ENCODE measurements at regions not wholly inside any gene's neighbourhood (a gene's known extent, or its start where the extent isn't known, plus 50 kb on each side); places are given as distances from the start of the nearest gene placed in this dataset.

- no peak for DNase-seq
- TF ChIP-seq POLR2A (IDR thresholded peaks at IDR 0.05; ENCODE audit: low read length) (no peak), GATA1 (IDR thresholded peaks at IDR 0.05; ENCODE audit: low read depth, low read length) (no peak)
Measured at GRCh38 chr14:98165976-98166375, 1106.0 kb downstream of the BCL11B start.

GRCh38 chr14:98167275-98167674, 1104.7 kb downstream of the BCL11B start:
- TF ChIP-seq POLR2A (IDR thresholded peaks at IDR 0.05; ENCODE audit: low read length) (no peak), GATA1 (IDR thresholded peaks at IDR 0.05; ENCODE audit: low read depth, low read length) (no peak)
- DNase-seq = no peak

GRCh38 chr14:98167705-98168104, 1104.3 kb downstream of the BCL11B start:
- no peak for TF ChIP-seq POLR2A (IDR thresholded peaks at IDR 0.05; ENCODE audit: low read length)
- TF ChIP-seq GATA1 (IDR thresholded peaks at IDR 0.05; ENCODE audit: low read depth, low read length) = no peak
- no peak for DNase-seq

GRCh38 chr14:98168211-98168985, 1103.6 kb downstream of the BCL11B start:
- TF ChIP-seq GATA1 (IDR thresholded peaks at IDR 0.05; ENCODE audit: low read depth, low read length) (no peak), POLR2A (IDR thresholded peaks at IDR 0.05; ENCODE audit: low read length) (no peak)
- no peak for DNase-seq

- TF ChIP-seq GATA1 (IDR thresholded peaks at IDR 0.05; ENCODE audit: low read depth, low read length) (no peak), POLR2A (IDR thresholded peaks at IDR 0.05; ENCODE audit: low read length) (no peak)
- no peak for DNase-seq
Measured at GRCh38 chr14:98169170-98169587, 1102.8 kb downstream of the BCL11B start.

GRCh38 chr14:98170575-98170974, 1101.4 kb downstream of the BCL11B start:
- DNase-seq = no peak
- TF ChIP-seq GATA1 (IDR thresholded peaks at IDR 0.05; ENCODE audit: low read depth, low read length) (no peak), POLR2A (IDR thresholded peaks at IDR 0.05; ENCODE audit: low read length) (no peak)

GRCh38 chr14:98171654-98172053, 1100.3 kb downstream of the BCL11B start:
- no peak for DNase-seq
- TF ChIP-seq GATA1 (IDR thresholded peaks at IDR 0.05; ENCODE audit: low read depth, low read length) (no peak), POLR2A (IDR thresholded peaks at IDR 0.05; ENCODE audit: low read length) (no peak)

GRCh38 chr14:98172243-98172778, 1099.7 kb downstream of the BCL11B start:
- no peak for TF ChIP-seq POLR2A (IDR thresholded peaks at IDR 0.05; ENCODE audit: low read length)
- TF ChIP-seq GATA1 (IDR thresholded peaks at IDR 0.05; ENCODE audit: low read depth, low read length) = no peak
- DNase-seq = no peak

GRCh38 chr14:98173305-98173704, 1098.7 kb downstream of the BCL11B start:
- no peak for DNase-seq
- no peak for TF ChIP-seq POLR2A (IDR thresholded peaks at IDR 0.05; ENCODE audit: low read length)

- DNase-seq = no peak
Measured at GRCh38 chr14:98174041-98174440, 1098.0 kb downstream of the BCL11B start.

GRCh38 chr14:98175436-98175835, 1096.6 kb downstream of the BCL11B start:
- no peak for DNase-seq
- no peak for TF ChIP-seq GATA1 (IDR thresholded peaks at IDR 0.05; ENCODE audit: low read depth, low read length)
- no peak for TF ChIP-seq POLR2A (IDR thresholded peaks at IDR 0.05; ENCODE audit: low read length)

More at GRCh38 chr14:98174041-98174440, 1098.0 kb downstream of the BCL11B start:
- no peak for TF ChIP-seq GATA1 (IDR thresholded peaks at IDR 0.05; ENCODE audit: low read depth, low read length)
- TF ChIP-seq POLR2A (IDR thresholded peaks at IDR 0.05; ENCODE audit: low read length) = no peak

- DNase-seq = no peak
- no peak for TF ChIP-seq POLR2A (IDR thresholded peaks at IDR 0.05; ENCODE audit: low read length)
- TF ChIP-seq GATA1 (IDR thresholded peaks at IDR 0.05; ENCODE audit: low read depth, low read length) = no peak
Measured at GRCh38 chr14:98175881-98176280, 1096.1 kb downstream of the BCL11B start.

- DNase-seq = no peak
- no peak for TF ChIP-seq GATA1 (IDR thresholded peaks at IDR 0.05; ENCODE audit: low read depth, low read length)
- no peak for TF ChIP-seq POLR2A (IDR thresholded peaks at IDR 0.05; ENCODE audit: low read length)
Measured at GRCh38 chr14:98176892-98177291, 1095.1 kb downstream of the BCL11B start.

GRCh38 chr14:98177551-98177950, 1094.4 kb downstream of the BCL11B start:
- TF ChIP-seq POLR2A (IDR thresholded peaks at IDR 0.05; ENCODE audit: low read length) = no peak
- no peak for TF ChIP-seq GATA1 (IDR thresholded peaks at IDR 0.05; ENCODE audit: low read depth, low read length)
- no peak for DNase-seq

GRCh38 chr14:98181241-98181640, 1090.8 kb downstream of the BCL11B start:
- DNase-seq = no peak

More at GRCh38 chr14:98181241-98181640, 1090.8 kb downstream of the BCL11B start:
- no peak for TF ChIP-seq GATA1 (IDR thresholded peaks at IDR 0.05; ENCODE audit: low read depth, low read length)
- TF ChIP-seq POLR2A (IDR thresholded peaks at IDR 0.05; ENCODE audit: low read length) = no peak

Data from erythroblast (primary cell).